ENCODE measurements at regions not wholly inside any gene's neighbourhood (a gene's known extent, or its start where the extent isn't known, plus 50 kb on each side); places are given as distances from the start of the nearest gene placed in this dataset.
"Not testable (repeated sequence)": the region's sequence is repeated elsewhere in the genome, so short reads cannot be mapped to it uniquely, and the experiment has no call there.

- no peak for DNase-seq (ENCODE audit: extremely low read depth in 1 of 2, low read depth in 1 of 2)
Observed at GRCh38 chr6:14584450-14584849, 466.9 kb downstream of the CD83 start.

- DNase-seq (ENCODE audit: extremely low read depth in 1 of 2, low read depth in 1 of 2) = no peak
Observed at GRCh38 chr6:14585689-14586088, 468.1 kb downstream of the CD83 start.

GRCh38 chr6:14589175-14589574, 471.6 kb downstream of the CD83 start:
- no peak for DNase-seq (ENCODE audit: extremely low read depth in 1 of 2, low read depth in 1 of 2)

GRCh38 chr6:14590586-14590985, 473.0 kb downstream of the CD83 start:
- DNase-seq (ENCODE audit: extremely low read depth in 1 of 2, low read depth in 1 of 2) = no peak

- DNase-seq (ENCODE audit: extremely low read depth in 1 of 2, low read depth in 1 of 2) = no peak
Observed at GRCh38 chr6:14591998-14592397, 474.4 kb downstream of the CD83 start.

GRCh38 chr6:14593286-14593685, 475.7 kb downstream of the CD83 start:
- DNase-seq (ENCODE audit: extremely low read depth in 1 of 2, low read depth in 1 of 2) = no peak

GRCh38 chr6:14595751-14596150, 478.2 kb downstream of the CD83 start:
- no peak for DNase-seq (ENCODE audit: extremely low read depth in 1 of 2, low read depth in 1 of 2)

- DNase-seq (ENCODE audit: extremely low read depth in 1 of 2, low read depth in 1 of 2) = no peak
Observed at GRCh38 chr6:14596410-14596809, 478.8 kb downstream of the CD83 start.

- no peak for DNase-seq (ENCODE audit: extremely low read depth in 1 of 2, low read depth in 1 of 2)
Observed at GRCh38 chr6:14597090-14597489, 479.5 kb downstream of the CD83 start.

GRCh38 chr6:14598017-14598864, 480.7 kb downstream of the CD83 start:
- no peak for DNase-seq (ENCODE audit: extremely low read depth in 1 of 2, low read depth in 1 of 2)

- DNase-seq (ENCODE audit: extremely low read depth in 1 of 2, low read depth in 1 of 2) = not testable (repeated sequence)
Observed at GRCh38 chr6:14600306-14600705, 482.7 kb downstream of the CD83 start.

- DNase-seq (ENCODE audit: extremely low read depth in 1 of 2, low read depth in 1 of 2) = no peak
Observed at GRCh38 chr6:14601490-14601889, 483.9 kb downstream of the CD83 start.

GRCh38 chr6:14606353-14606752, 488.8 kb downstream of the CD83 start:
- DNase-seq (ENCODE audit: extremely low read depth in 1 of 2, low read depth in 1 of 2) = no peak

- DNase-seq (ENCODE audit: extremely low read depth in 1 of 2, low read depth in 1 of 2) = no peak
Observed at GRCh38 chr6:14610141-14610540, 492.6 kb downstream of the CD83 start.

GRCh38 chr6:14612016-14612980, 494.7 kb downstream of the CD83 start:
- DNase-seq (ENCODE audit: extremely low read depth in 1 of 2, low read depth in 1 of 2) = no peak

- no peak for DNase-seq (ENCODE audit: extremely low read depth in 1 of 2, low read depth in 1 of 2)
Observed at GRCh38 chr6:14614631-14615030, 497.1 kb downstream of the CD83 start.

- DNase-seq (ENCODE audit: extremely low read depth in 1 of 2, low read depth in 1 of 2) = no peak
Observed at GRCh38 chr6:14616656-14617055, 499.1 kb downstream of the CD83 start.

GRCh38 chr6:14618759-14619418, 501.3 kb downstream of the CD83 start:
- no peak for DNase-seq (ENCODE audit: extremely low read depth in 1 of 2, low read depth in 1 of 2)

GRCh38 chr6:14619419-14619781, 501.8 kb downstream of the CD83 start:
- no peak for DNase-seq (ENCODE audit: extremely low read depth in 1 of 2, low read depth in 1 of 2)

- no peak for DNase-seq (ENCODE audit: extremely low read depth in 1 of 2, low read depth in 1 of 2)
Observed at GRCh38 chr6:14620522-14620921, 502.9 kb downstream of the CD83 start.

GRCh38 chr6:14621518-14621917, 503.9 kb downstream of the CD83 start:
- DNase-seq (ENCODE audit: extremely low read depth in 1 of 2, low read depth in 1 of 2) = no peak
